Nephron progenitor cell (in vitro differentiated cells): ENCODE measurements at regions not wholly inside any gene's neighbourhood (a gene's known extent, or its start where the extent isn't known, plus 50 kb on each side); places are given as distances from the start of the nearest gene placed in this dataset.
"Not testable (repeated sequence)": the region's sequence is repeated elsewhere in the genome, so short reads cannot be mapped to it uniquely, and the experiment has no call there.

Experiments used
- DNase-seq: peaks from one replicate; pipeline ENCODE4 v3.0.0; 2021
- H3K27ac Mint-ChIP-seq: 2 replicates; pipeline ENCODE4 v1.8.0; 2021; ENCODE audit warnings: mild to moderate bottlenecking, moderate library complexity, mixed read lengths
- H3K27me3 Mint-ChIP-seq: 2 replicates; pipeline ENCODE4 v1.8.0; 2021; ENCODE audit warnings: mild to moderate bottlenecking, low read depth, mixed read lengths; ENCODE audit not compliant: poor library complexity
- H3K36me3 Mint-ChIP-seq: 2 replicates; pipeline ENCODE4 v1.8.0; 2021; ENCODE audit warnings: low read depth, mixed read lengths
- H3K4me1 Mint-ChIP-seq: 2 replicates; pipeline ENCODE4 v1.8.0; 2021; ENCODE audit warnings: mixed read lengths
- H3K4me3 Mint-ChIP-seq: 2 replicates; pipeline ENCODE4 v1.8.0; 2021; ENCODE audit warnings: mild to moderate bottlenecking, moderate library complexity, mixed read lengths
- H3K9me3 Mint-ChIP-seq: 2 replicates; pipeline ENCODE4 v1.8.0; 2021; ENCODE audit warnings: mild to moderate bottlenecking, moderate library complexity, mixed read lengths
- CTCF ChIP-seq: fragments of 200-600 bp; sonication (generic); IDR thresholded peaks from 2 replicates; pipeline ENCODE4 v1.5.0; 2021; ENCODE audit warnings: antibody characterized with exemption

GRCh38 chr5:97501286-97501964 lies 318.4 kb upstream of the RIOK2 start:
- H3K27ac Mint-ChIP-seq: no peak overlapping the region
- no peaks in the 10 kb centered on the region for H3K36me3 Mint-ChIP-seq
- H3K4me1 Mint-ChIP-seq: no peaks in the 10 kb centered on the region
- no peaks in the 10 kb centered on the region for H3K27me3 Mint-ChIP-seq
- no peak overlapping the region for H3K4me3 Mint-ChIP-seq
- no peaks in the 10 kb centered on the region for H3K9me3 Mint-ChIP-seq
- TF ChIP-seq CTCF: no peak
- DNase-seq: no peak

DNA sequence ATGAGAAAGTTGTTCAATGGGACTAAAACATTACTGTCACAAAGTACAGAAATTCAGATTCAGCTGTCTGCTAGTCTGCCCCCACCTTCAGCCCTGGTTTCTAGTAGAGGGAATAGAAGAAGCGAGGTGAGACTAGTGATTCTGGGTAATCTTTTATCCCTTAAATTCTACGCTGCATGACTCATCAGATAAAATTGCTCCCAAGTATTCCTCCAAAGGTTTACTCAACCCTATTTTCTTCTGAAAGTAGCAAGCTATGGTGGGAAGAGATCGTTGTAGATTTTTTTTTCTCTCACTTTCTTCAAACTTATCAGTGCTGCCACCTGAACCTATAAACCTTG lies 318.9 kb upstream of the RIOK2 start:
- no peak for TF ChIP-seq CTCF
- Mint-ChIP-seq H3K4me3 (no peak overlapping the region), H3K36me3 (no peaks in the 10 kb centered on the region), H3K27ac (no peak overlapping the region), H3K27me3 (no peaks in the 10 kb centered on the region), H3K4me1 (no peaks in the 10 kb centered on the region), H3K9me3 (no peaks in the 10 kb centered on the region)
- no peak for DNase-seq

DNA sequence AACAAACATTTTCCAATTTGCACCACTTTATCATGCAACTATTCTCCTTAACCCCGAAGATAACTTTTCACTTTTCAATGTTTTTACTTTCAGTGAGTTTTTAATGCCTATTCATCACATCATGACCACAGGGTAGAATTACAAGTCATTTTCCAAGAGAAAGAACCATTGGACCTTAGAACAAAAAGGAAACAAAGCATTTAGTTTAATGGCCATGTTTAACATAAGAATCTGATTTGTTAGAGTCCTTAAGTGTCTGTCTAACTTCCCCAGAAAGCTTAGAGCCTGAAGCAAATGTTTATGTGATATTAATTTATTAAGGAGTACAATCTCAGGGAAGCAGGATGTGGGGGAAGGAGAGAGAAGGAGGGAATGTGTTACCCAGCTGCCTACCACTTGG lies 325.8 kb upstream of the RIOK2 start:
- no peak for TF ChIP-seq CTCF
- Mint-ChIP-seq H3K4me1 (no peaks in the 10 kb centered on the region), H3K9me3 (peaks cover 3% of the 10 kb centered on the region)

GRCh38 chr5:97519565-97519964 lies 336.5 kb upstream of the RIOK2 start:
- not testable (repeated sequence) for H3K4me1 Mint-ChIP-seq, H3K36me3 Mint-ChIP-seq, H3K4me3 Mint-ChIP-seq, DNase-seq, H3K27me3 Mint-ChIP-seq
- Mint-ChIP-seq H3K27ac (peak overlapping the region; percentile 7), H3K9me3 (peaks cover 13% of the 10 kb centered on the region)

More for the DNA sequence above, 325.8 kb upstream of the RIOK2 start:
- no peak for DNase-seq
- Mint-ChIP-seq H3K27me3 (no peaks in the 10 kb centered on the region), H3K27ac (peak overlapping the region; percentile 16), H3K4me3 (no peak overlapping the region), H3K36me3 (no peaks in the 10 kb centered on the region)

DNA sequence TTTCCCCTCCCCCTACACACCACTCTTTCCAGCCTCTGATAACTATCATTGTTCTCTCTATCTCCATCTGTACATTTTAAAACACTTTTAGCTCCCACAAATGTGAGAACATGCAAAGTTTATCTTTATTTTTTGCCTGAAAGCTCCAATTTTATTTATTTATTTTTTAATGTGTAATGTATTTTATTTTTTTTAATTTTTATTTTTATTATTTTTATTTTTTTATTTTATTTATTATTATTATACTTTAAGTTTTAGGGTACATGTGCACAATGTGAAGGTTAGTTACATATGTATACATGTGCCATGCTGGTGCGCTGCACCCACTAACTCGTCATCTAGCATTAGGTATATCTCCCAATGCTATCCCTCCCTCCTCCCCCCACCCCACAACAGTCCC lies 340.3 kb upstream of the RIOK2 start:
- H3K36me3 Mint-ChIP-seq, H3K4me3 Mint-ChIP-seq, DNase-seq, H3K27ac Mint-ChIP-seq, H3K27me3 Mint-ChIP-seq: not testable (repeated sequence)
- Mint-ChIP-seq H3K4me1 (peaks cover 11% of the 10 kb centered on the region), H3K9me3 (peaks cover 20% of the 10 kb centered on the region)

DNA sequence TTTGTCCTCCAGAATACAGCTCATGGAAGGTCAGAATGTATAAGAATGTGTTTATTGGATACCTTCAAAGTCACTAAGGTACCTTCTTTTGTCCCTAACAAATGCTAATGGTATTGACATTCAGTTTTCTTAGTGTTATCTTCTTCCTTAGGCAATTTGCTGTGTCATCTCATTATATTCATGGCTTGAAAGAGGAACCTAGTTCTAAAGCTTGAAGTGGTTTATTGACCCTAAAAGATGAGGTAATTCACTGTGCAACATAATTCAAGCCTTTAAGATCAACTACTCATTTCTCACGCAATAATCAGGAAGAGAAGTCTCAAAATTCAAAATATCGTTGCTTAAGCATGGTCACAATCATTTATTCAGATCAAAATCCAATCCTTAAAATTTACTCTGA lies 342.7 kb upstream of the RIOK2 start:
- Mint-ChIP-seq H3K4me3 (no peak overlapping the region), H3K27me3 (no peaks in the 10 kb centered on the region), H3K36me3 (no peaks in the 10 kb centered on the region), H3K9me3 (peaks cover 13% of the 10 kb centered on the region), H3K4me1 (peaks cover 18% of the 10 kb centered on the region), H3K27ac (no peak overlapping the region)
- DNase-seq: no peak
- no peak for TF ChIP-seq CTCF

DNA sequence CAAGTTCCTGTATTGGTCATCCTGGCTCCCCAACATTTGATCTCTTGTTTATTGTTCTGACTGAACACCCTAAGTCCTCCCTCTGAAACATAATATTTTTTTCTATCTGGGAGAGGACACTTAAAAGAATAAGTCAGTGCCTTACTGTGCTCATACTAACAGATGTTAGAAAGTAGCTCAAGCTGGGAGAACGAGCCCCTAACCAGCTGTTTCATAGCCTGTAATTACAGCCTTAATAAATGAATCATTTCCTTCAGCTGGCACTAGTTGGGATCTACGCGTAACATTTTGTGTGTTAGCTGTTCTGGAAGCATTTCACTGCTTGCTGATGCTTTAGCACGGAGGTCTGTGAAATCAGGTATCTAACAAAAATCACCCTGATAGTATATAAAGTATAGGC lies 345.9 kb upstream of the RIOK2 start:
- DNase-seq: no peak
- Mint-ChIP-seq H3K9me3 (peaks cover 13% of the 10 kb centered on the region), H3K27me3 (no peaks in the 10 kb centered on the region), H3K27ac (no peak overlapping the region), H3K4me3 (no peak overlapping the region), H3K36me3 (no peaks in the 10 kb centered on the region), H3K4me1 (peaks cover 23% of the 10 kb centered on the region)
- TF ChIP-seq CTCF: no peak
